AG04450 (cell line): ENCODE measurements at regions not wholly inside any gene's neighbourhood (a gene's known extent, or its start where the extent isn't known, plus 50 kb on each side); places are given as distances from the start of the nearest gene placed in this dataset.

ENCODE experiments used
- CTCF ChIA-PET: fragments of 300-600, 350-600 bp; formaldehyde crosslinking; extraction: SDS; loops from one replicate; lab custom pipeline; 2022; ENCODE audit warnings: antibody characterized with exemption, inconsistent platforms; lab: Charles Lee
- POLR2A ChIA-PET: fragments of 350-600 bp; formaldehyde crosslinking; extraction: SDS; loops from one replicate; lab custom pipeline; 2021; ENCODE audit warnings: antibody characterized with exemption, inconsistent platforms; lab: Yijun Ruan, JAX
- DNase-seq: peaks from one replicate; pipeline ENCODE4 v3.0.0-alpha.2; 2011; ENCODE audit warnings: low read depth, low spot score
- H3K27ac ChIP-seq: one replicate; pipeline ENCODE4 v1.5.1; 2012; ENCODE audit warnings: low read depth, low read length, control low read depth
- H3K27me3 ChIP-seq: one replicate; pipeline ENCODE4 v1.6.0; 2012; ENCODE audit warnings: low read length; ENCODE audit not compliant: control insufficient read depth, insufficient read depth
- H3K4me3 ChIP-seq: 2 replicates; pipeline ENCODE4 v1.5.1; 2011; ENCODE audit warnings: mild to moderate bottlenecking, low read depth, low read length, control low read depth
- H3K9me3 ChIP-seq: 2 replicates; pipeline ENCODE4 v1.5.1; 2012; ENCODE audit warnings: low read length; ENCODE audit not compliant: control insufficient read depth, insufficient read depth
- CTCF ChIP-seq: IDR thresholded peaks from 2 replicates; pipeline ENCODE4 v1.5.1; 2011; ENCODE audit warnings: low read depth, low read length, control low read depth, inconsistent platforms

- ChIA-PET CTCF (no interaction called here), POLR2A (no interaction called here)
- Histone ChIP-seq H3K9me3 (peaks cover 13% of the 10 kb centered on the region), H3K27ac (no peak overlapping the region), H3K27me3 (no peaks in the 10 kb centered on the region), H3K4me3 (no peak overlapping the region)
- TF ChIP-seq CTCF = no peak
- no peak for DNase-seq
Measured at GRCh38 chr7:21128062-21128817, 299.6 kb upstream of the SP4 start.

DNA sequence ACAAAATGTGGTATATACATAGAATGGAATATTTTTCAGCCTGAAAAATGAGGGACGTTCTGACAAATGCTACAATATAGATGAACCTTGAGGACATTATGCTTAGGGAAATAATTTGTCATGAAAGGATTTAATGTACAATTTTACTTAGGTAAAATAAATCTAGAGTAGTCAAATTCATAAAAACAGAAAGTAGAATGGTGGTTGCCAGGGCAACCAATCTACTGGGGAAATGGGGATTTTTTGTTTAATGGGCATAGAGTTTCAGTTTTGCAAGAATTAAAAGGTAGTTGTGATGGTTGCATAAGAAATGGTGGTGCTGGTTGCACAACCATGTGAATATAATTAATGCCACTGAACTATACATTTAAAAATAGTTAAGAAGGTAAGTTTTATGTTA lies 296.0 kb upstream of the SP4 start:
- ChIA-PET POLR2A (no interaction called here), CTCF (no interaction called here)
- TF ChIP-seq CTCF = no peak
- H3K9me3 ChIP-seq = peaks cover 19% of the 10 kb centered on the region
- H3K4me3 ChIP-seq = no peak overlapping the region
- H3K27me3 ChIP-seq = no peaks in the 10 kb centered on the region
- DNase-seq = no peak
- H3K27ac ChIP-seq = no peak overlapping the region

GRCh38 chr7:21134631-21135030 lies 293.3 kb upstream of the SP4 start:
- POLR2A ChIA-PET = no interaction called here
- Histone ChIP-seq H3K9me3 (peaks cover 12% of the 10 kb centered on the region), H3K4me3 (no peak overlapping the region), H3K27me3 (no peaks in the 10 kb centered on the region), H3K27ac (no peak overlapping the region)
- DNase-seq = no peak
- CTCF ChIA-PET = no interaction called here
- TF ChIP-seq CTCF = no peak

DNA sequence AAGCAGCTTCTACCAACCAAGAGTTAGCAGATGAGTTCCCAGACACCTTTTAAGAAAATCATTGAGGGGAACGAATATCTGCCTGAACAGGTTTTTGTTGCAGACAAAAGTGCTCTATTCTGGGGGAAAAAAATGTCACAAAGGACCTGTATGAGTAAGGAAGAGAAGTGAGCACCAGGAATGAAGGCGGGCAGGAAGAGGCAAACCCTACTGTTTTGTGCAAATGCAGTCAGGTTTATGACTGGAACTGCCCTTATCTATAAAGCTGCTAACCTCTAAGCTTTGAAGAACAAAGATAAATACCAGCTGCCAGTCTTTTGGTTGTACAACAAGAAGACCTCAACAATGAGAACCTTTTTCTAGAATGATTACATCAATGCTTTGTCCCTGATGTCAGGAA lies 292.4 kb upstream of the SP4 start:
- no peak for TF ChIP-seq CTCF
- no peaks in the 10 kb centered on the region for H3K27me3 ChIP-seq
- CTCF ChIA-PET = no interaction called here

GRCh38 chr7:21137640-21138039 lies 290.2 kb upstream of the SP4 start:
- no peak for DNase-seq
- no peak overlapping the region for H3K27ac ChIP-seq
- H3K4me3 ChIP-seq = no peak overlapping the region
- CTCF ChIA-PET = no interaction called here
- H3K9me3 ChIP-seq = peaks cover 8% of the 10 kb centered on the region
- H3K27me3 ChIP-seq = no peaks in the 10 kb centered on the region
- POLR2A ChIA-PET = no interaction called here
- no peak for TF ChIP-seq CTCF

More for the DNA sequence above, 292.4 kb upstream of the SP4 start:
- Histone ChIP-seq H3K4me3 (no peak overlapping the region), H3K9me3 (peaks cover 12% of the 10 kb centered on the region), H3K27ac (no peak overlapping the region)
- DNase-seq = no peak
- POLR2A ChIA-PET = no interaction called here
